HepG2 (cell line): ENCODE measurements at regions not wholly inside any gene's neighbourhood (a gene's known extent, or its start where the extent isn't known, plus 50 kb on each side); places are given as distances from the start of the nearest gene placed in this dataset.

Source experiments
- BHLHE40 ChIP-seq: IDR thresholded peaks from 2 replicates; pipeline ENCODE4 v1.6.1; 2011; ENCODE audit warnings: low read length, improper control_type of control experiment
- CBX1 ChIP-seq: IDR thresholded peaks from one replicate; pipeline ENCODE4 v1.6.1; 2016; ENCODE audit warnings: antibody characterized with exemption, low read depth
- CTCF ChIP-seq: sonication (generic); formaldehyde crosslinking; IDR thresholded peaks from 2 replicates; pipeline ENCODE4 v1.5.0; 2020; ENCODE audit warnings: mild to moderate bottlenecking, missing genetic modification reagents, moderate library complexity
- EED ChIP-seq: sonication (generic); formaldehyde crosslinking; IDR thresholded peaks from 2 replicates; pipeline ENCODE4 v1.5.0; 2020; ENCODE audit warnings: mild to moderate bottlenecking, missing genetic modification reagents
- MTA1 ChIP-seq: sonication (generic); formaldehyde crosslinking; IDR thresholded peaks from 2 replicates; pipeline ENCODE4 v1.4.0; 2020; ENCODE audit warnings: missing genetic modification reagents, mild to moderate bottlenecking, borderline replicate concordance
- NFIC ChIP-seq: IDR thresholded peaks from 2 replicates; pipeline ENCODE4 v1.6.1; 2012; ENCODE audit warnings: mild to moderate bottlenecking, low read length, inconsistent platforms
- POLR2A ChIP-seq, 2 experiments: IDR thresholded peaks; 2 replicates each; pipeline ENCODE4 v1.6.1; 2011; ENCODE audit warnings: low read depth in 2 of 2, low read length in 2 of 2, mild to moderate bottlenecking in 1 of 2, moderate library complexity in 1 of 2; ENCODE audit not compliant: insufficient read depth in 1 of 2
- ZNF337 ChIP-seq: sonication (generic); formaldehyde crosslinking; IDR thresholded peaks from 2 replicates; pipeline ENCODE4 v1.5.1; 2020; ENCODE audit warnings: missing genetic modification reagents, low read depth, mild to moderate bottlenecking, borderline replicate concordance

- TF ChIP-seq EED (CRISPR knock-in tag) = no peak
- TF ChIP-seq ZNF337 (CRISPR knock-in tag) = no peak
- TF ChIP-seq POLR2A (IDR thresholded peaks at IDR 0.05; ENCODE audit: insufficient read depth in 1 of 2, low read depth in 2 of 2, low read length in 2 of 2) = no peak
- no peak for TF ChIP-seq CBX1
- TF ChIP-seq BHLHE40 = no peak
- TF ChIP-seq NFIC = no peak
- TF ChIP-seq CTCF (CRISPR knock-in tag) = no peak
- no peak for TF ChIP-seq MTA1
Observed at GRCh38 chr2:47249157-47249900, 73.0 kb upstream of the CALM2 start.
